CD14-positive monocyte (primary cell): ENCODE measurements at regions not wholly inside any gene's neighbourhood (a gene's known extent, or its start where the extent isn't known, plus 50 kb on each side); places are given as distances from the start of the nearest gene placed in this dataset.

Experiments used
- DNase-seq, 3 donors: peaks; one replicate each; pipeline ENCODE4 v3.0.0-alpha.2; 2011 to 2022
- H2AFZ ChIP-seq: 2 replicates; pipeline ENCODE4 v1.6.0; 2012; ENCODE audit warnings: mild to moderate bottlenecking, low read depth, low read length, inconsistent platforms; ENCODE audit not compliant: insufficient read depth, poor library complexity, severe bottlenecking
- H3K27ac ChIP-seq, 2 donors: 1 replicate in 1 of 2; 2 replicates in 1 of 2; pipeline ENCODE4 v1.5.1; 2012 to 2013; ENCODE audit warnings: low read length in 2 of 2, control low read depth in 1 of 2, inconsistent platforms in 1 of 2, low read depth in 1 of 2, mild to moderate bottlenecking in 1 of 2
- H3K27me3 ChIP-seq, 2 donors: one replicate each; pipeline versions ENCODE4 v1.6.0 to v1.6.1; 2011 to 2013; ENCODE audit warnings: low read length in 2 of 2; ENCODE audit not compliant: control insufficient read depth in 2 of 2, insufficient read depth in 2 of 2
- H3K36me3 ChIP-seq, 2 donors: replicated peaks in 1 of 2; 1 replicate in 1 of 2; 2 replicates in 1 of 2; pipeline versions ENCODE4 v1.5.1 to v1.6.1; 2012 to 2013; ENCODE audit warnings: low read length in 2 of 2, control low read depth in 1 of 2, inconsistent platforms in 1 of 2, mild to moderate bottlenecking in 1 of 2; ENCODE audit not compliant: insufficient read depth in 2 of 2, control insufficient read depth in 1 of 2
- H3K4me1 ChIP-seq, 2 donors: 1 replicate in 1 of 2; 2 replicates in 1 of 2; pipeline versions ENCODE4 v1.5.1 to v1.6.1; 2012 to 2013; ENCODE audit warnings: low read length in 2 of 2, control low read depth in 1 of 2, inconsistent platforms in 1 of 2, mild to moderate bottlenecking in 1 of 2, moderate library complexity in 1 of 2; ENCODE audit not compliant: insufficient read depth in 2 of 2, control insufficient read depth in 1 of 2
- H3K4me2 ChIP-seq: replicated peaks from 2 replicates; pipeline ENCODE3; 2012; ENCODE audit warnings: low read length, moderate library complexity, mild to moderate bottlenecking; ENCODE audit not compliant: poor library complexity, severe bottlenecking; ENCODE audit errors: extremely low read depth
- H3K4me3 ChIP-seq, 3 experiments: fragments of 200-600 bp in 1 of 3; sonication (generic) in 1 of 3; replicated peaks in 1 of 3; 1 replicate in 2 of 3; 2 replicates in 1 of 3; pipeline ENCODE4 v1.5.1; 2011 to 2013; ENCODE audit warnings: low read length in 3 of 3, mild to moderate bottlenecking in 3 of 3, control low read depth in 2 of 3, low read depth in 2 of 3, inconsistent platforms in 1 of 3, moderate library complexity in 1 of 3
- H3K79me2 ChIP-seq: 2 replicates; pipeline ENCODE4 v1.6.0; 2012; ENCODE audit warnings: mild to moderate bottlenecking, control low read depth, inconsistent platforms, low read length, moderate library complexity; ENCODE audit not compliant: insufficient read depth
- H3K9ac ChIP-seq: 2 replicates; pipeline ENCODE4 v1.6.0; 2017; ENCODE audit warnings: low read length, mild to moderate bottlenecking; ENCODE audit not compliant: insufficient read depth, poor library complexity, severe bottlenecking
- H3K9me3 ChIP-seq, 2 donors: replicated peaks in 1 of 2; 1 replicate in 1 of 2; 2 replicates in 1 of 2; pipeline versions ENCODE4 v1.5.1 to v1.6.1; 2012 to 2013; ENCODE audit warnings: low read length in 2 of 2, control low read depth in 1 of 2; ENCODE audit not compliant: control insufficient read depth in 1 of 2, insufficient read depth in 1 of 2
- H4K20me1 ChIP-seq: 2 replicates; pipeline ENCODE4 v1.6.0; 2012; ENCODE audit warnings: mild to moderate bottlenecking, low read length, control low read depth, moderate library complexity; ENCODE audit not compliant: insufficient read depth
- H3K27ac Mint-ChIP-seq, 7 donors: one replicate each; pipeline ENCODE4 v1.8.0; 2020; ENCODE audit warnings: mild to moderate bottlenecking in 7 of 7, mixed read lengths in 7 of 7, moderate library complexity in 6 of 7, inconsistent platforms in 2 of 7
- H3K27me3 Mint-ChIP-seq, 3 donors: one replicate each; pipeline ENCODE4 v1.8.0; 2021 to 2022; ENCODE audit warnings: low read depth in 3 of 3, mild to moderate bottlenecking in 3 of 3, mixed read lengths in 3 of 3, moderate library complexity in 3 of 3, inconsistent platforms in 1 of 3
- H3K36me3 Mint-ChIP-seq, 2 donors: one replicate each; pipeline ENCODE4 v1.8.0; 2020; ENCODE audit warnings: mixed read lengths in 2 of 2, inconsistent platforms in 1 of 2, mild to moderate bottlenecking in 1 of 2
- H3K4me1 Mint-ChIP-seq: one replicate; pipeline ENCODE4 v1.8.0; 2020; ENCODE audit warnings: mild to moderate bottlenecking, mixed read lengths
- H3K4me3 Mint-ChIP-seq, 2 donors: one replicate each; pipeline ENCODE4 v1.8.0; 2020; ENCODE audit warnings: mild to moderate bottlenecking in 2 of 2, mixed read lengths in 2 of 2, moderate library complexity in 1 of 2
- H3K9me3 Mint-ChIP-seq, 7 donors: one replicate each; pipeline ENCODE4 v1.8.0; 2020 to 2022; ENCODE audit warnings: mixed read lengths in 7 of 7, mild to moderate bottlenecking in 6 of 7, moderate library complexity in 6 of 7, inconsistent platforms in 2 of 7
- WGBS: methylation state at CpG from one replicate; pipeline ENCODE4 v1.1.5; 2013; ENCODE audit warnings: missing lambda C conversion rate; ENCODE audit not compliant: insufficient coverage; 5-methylcytosine and 5-hydroxymethylcytosine counted together
- intact Hi-C, 2 donors: fragments of 100-400 bp; cut with micrococcal nuclease; formaldehyde crosslinking; loops; one replicate each; pipeline versions ENCODE4 v1.15.0 to v1.15.1; 2023
- TF ChIP-seq, protein P1 (sequence below): fragments of 200-600 bp; IDR thresholded peaks from one replicate; pipeline ENCODE4 v1.8.0; 2022; ENCODE audit warnings: antibody characterized with exemption, mild to moderate bottlenecking

DNA sequence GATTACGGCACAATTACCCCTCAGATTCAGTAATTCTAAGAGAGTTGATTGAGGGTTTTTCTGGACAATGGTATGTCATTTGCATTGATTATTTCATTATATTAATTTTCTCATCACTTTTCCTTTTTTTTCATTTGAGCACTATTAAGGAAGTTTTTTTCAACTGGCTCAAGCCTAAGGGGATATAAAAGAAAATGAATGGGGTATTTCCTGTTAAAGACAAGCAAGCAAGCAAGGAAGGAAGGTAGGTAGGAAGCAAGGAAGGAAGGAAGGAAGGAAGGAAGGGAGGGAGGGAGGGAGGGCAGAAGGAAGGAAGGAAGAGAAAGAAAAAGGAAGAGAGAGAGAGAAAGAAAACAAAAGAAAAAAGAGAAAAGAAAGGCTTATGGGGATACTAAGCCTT lies 620.3 kb downstream of the DIAPH3 start:
- DNase-seq, result no peak
- H3K9ac ChIP-seq, result no peak overlapping the region
- H3K36me3 Mint-ChIP-seq, result no peaks in the 10 kb centered on the region
- H3K4me3 ChIP-seq, result no peak overlapping the region
- no peaks in the 10 kb centered on the region for H3K27me3 Mint-ChIP-seq
- H3K4me1 Mint-ChIP-seq, result no peaks in the 10 kb centered on the region
- no CpG with 5 or more reads among the region's 1 CpG for WGBS
- H3K4me1 ChIP-seq, result no peaks in the 10 kb centered on the region
- no peak overlapping the region for H3K4me2 ChIP-seq
- intact Hi-C loops, result no loop called here
- H3K9me3 Mint-ChIP-seq, result peaks cover 0 to 5% (median 2%) of the 10 kb centered on the region in 7 donors
- no peaks in the 10 kb centered on the region for H3K27me3 ChIP-seq
- no peaks in the 10 kb centered on the region for H4K20me1 ChIP-seq
- no peak overlapping the region for H3K4me3 Mint-ChIP-seq
- no peaks in the 10 kb centered on the region for H3K79me2 ChIP-seq
- no peak overlapping the region for H3K27ac Mint-ChIP-seq
- H3K9me3 ChIP-seq, result peaks cover under 1 to 7% of the 10 kb centered on the region in 2 donors
- H3K27ac ChIP-seq, result no peak overlapping the region
- no peaks in the 10 kb centered on the region for H3K36me3 ChIP-seq
- no peak overlapping the region for H2AFZ ChIP-seq
- TF ChIP-seq, protein P1, sequence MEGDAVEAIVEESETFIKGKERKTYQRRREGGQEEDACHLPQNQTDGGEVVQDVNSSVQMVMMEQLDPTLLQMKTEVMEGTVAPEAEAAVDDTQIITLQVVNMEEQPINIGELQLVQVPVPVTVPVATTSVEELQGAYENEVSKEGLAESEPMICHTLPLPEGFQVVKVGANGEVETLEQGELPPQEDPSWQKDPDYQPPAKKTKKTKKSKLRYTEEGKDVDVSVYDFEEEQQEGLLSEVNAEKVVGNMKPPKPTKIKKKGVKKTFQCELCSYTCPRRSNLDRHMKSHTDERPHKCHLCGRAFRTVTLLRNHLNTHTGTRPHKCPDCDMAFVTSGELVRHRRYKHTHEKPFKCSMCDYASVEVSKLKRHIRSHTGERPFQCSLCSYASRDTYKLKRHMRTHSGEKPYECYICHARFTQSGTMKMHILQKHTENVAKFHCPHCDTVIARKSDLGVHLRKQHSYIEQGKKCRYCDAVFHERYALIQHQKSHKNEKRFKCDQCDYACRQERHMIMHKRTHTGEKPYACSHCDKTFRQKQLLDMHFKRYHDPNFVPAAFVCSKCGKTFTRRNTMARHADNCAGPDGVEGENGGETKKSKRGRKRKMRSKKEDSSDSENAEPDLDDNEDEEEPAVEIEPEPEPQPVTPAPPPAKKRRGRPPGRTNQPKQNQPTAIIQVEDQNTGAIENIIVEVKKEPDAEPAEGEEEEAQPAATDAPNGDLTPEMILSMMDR, result no peak

DNA sequence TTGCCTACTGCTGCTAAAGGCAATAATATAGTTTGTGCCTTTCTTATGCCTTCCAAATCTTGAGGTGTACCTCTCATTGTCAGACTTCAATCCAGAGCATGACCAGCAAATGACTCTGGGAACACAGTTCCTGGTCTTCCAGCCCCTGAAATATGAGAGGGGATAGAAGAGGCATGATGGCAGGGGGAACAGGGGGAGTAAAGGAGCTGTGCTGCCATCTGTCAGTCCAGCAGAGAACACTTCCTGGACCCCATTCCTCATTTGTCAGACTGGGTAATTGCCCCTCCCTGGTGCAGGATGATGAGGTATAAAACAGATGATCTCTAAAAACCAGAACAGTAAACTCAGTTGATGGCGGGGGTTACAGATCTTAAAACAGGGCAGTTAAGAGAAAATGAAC lies 618.7 kb downstream of the DIAPH3 start:
- no peak overlapping the region for H3K4me3 Mint-ChIP-seq
- no peak overlapping the region for H3K27ac Mint-ChIP-seq
- no peaks in the 10 kb centered on the region for H3K36me3 Mint-ChIP-seq
- DNase-seq, result no peak
- Histone ChIP-seq H3K4me3 (no peak overlapping the region), H3K27me3 (no peaks in the 10 kb centered on the region), H3K4me2 (no peak overlapping the region), H3K79me2 (no peaks in the 10 kb centered on the region), H3K9ac (no peak overlapping the region), H2AFZ (no peak overlapping the region), H3K9me3 (peaks cover 9 to 17% of the 10 kb centered on the region in 2 donors), H3K36me3 (no peaks in the 10 kb centered on the region), H3K27ac (no peak overlapping the region), H4K20me1 (no peaks in the 10 kb centered on the region), H3K4me1 (no peaks in the 10 kb centered on the region)
- H3K27me3 Mint-ChIP-seq, result no peaks in the 10 kb centered on the region
- TF ChIP-seq, protein P1, result no peak
- no CpG with 5 or more reads among the region's 1 CpG for WGBS
- H3K4me1 Mint-ChIP-seq, result no peaks in the 10 kb centered on the region
- H3K9me3 Mint-ChIP-seq, result peaks cover 5 to 16% (median 8%) of the 10 kb centered on the region in 7 donors
- intact Hi-C loops, result no loop called here
